Gastrocnemius medialis (tissue), 4 donors: ENCODE measurements at regions not wholly inside any gene's neighbourhood (a gene's known extent, or its start where the extent isn't known, plus 50 kb on each side); places are given as distances from the start of the nearest gene placed in this dataset.

Experiments used
- CTCF ChIP-seq, 5 experiments: fragments of 450-650 bp in 3 of 5; fragments of 200-600 bp in 2 of 5; sonication (generic) in 2 of 5; IDR thresholded peaks in 4 of 5; conservative IDR thresholded peaks in 1 of 5; 1 replicate in 4 of 5; 2 replicates in 1 of 5; pipeline ENCODE4 v1.5.1; 2016 to 2019; ENCODE audit warnings: antibody characterized with exemption in 5 of 5, mild to moderate bottlenecking in 3 of 5, moderate library complexity in 3 of 5
- POLR2A ChIP-seq, 2 donors: fragments of 450-650 bp; IDR thresholded peaks; one replicate each; pipeline ENCODE4 v1.6.1; 2017; ENCODE audit warnings: antibody characterized with exemption in 2 of 2, mild to moderate bottlenecking in 2 of 2, moderate library complexity in 2 of 2

GRCh38 chr14:97215263-97215969 is 418.2 kb downstream of the VRK1 start:
- TF ChIP-seq CTCF (IDR thresholded peaks at IDR 0.05 in 4 of 5, conservative IDR thresholded peaks at IDR 0.05 in 1 of 5) (no peak), POLR2A (IDR thresholded peaks at IDR 0.05) (no peak)
